HG02885 (cell line): ENCODE measurements at regions not wholly inside any gene's neighbourhood (a gene's known extent, or its start where the extent isn't known, plus 50 kb on each side); places are given as distances from the start of the nearest gene placed in this dataset.

ENCODE experiments used
- ATAC-seq: cut with Tn5 transposase; IDR thresholded peaks from one replicate; pipeline ENCODE4 v1.9.1; 2021; ENCODE audit warnings: mild to moderate bottlenecking; ENCODE audit not compliant: unreplicated experiment, poor library complexity

- no peak for ATAC-seq
Observed at GRCh38 chr18:65567372-65567771, 183.4 kb upstream of the CDH7 start.

DNA sequence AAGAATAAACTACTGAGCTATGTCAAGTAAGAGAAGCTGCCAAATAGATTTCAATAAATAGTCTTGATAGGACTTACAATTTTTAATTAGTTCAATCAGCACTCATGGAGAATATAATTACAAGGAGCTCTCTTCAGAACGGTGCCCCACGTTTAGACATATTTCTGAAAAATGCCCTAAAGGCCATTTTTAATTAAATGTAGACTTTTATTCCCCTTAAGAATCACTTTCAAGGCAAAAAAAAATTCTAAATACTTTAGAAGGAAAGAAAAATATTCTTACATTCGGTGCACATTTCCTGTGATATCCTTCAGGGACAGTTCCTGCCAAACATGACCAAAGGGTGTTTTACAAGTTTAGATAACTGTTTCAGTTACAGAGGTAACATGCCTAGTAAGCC, 202.5 kb upstream of the CDH7 start:
- no peak for ATAC-seq

- ATAC-seq: no peak
Observed at GRCh38 chr18:65547046-65547445, 203.8 kb upstream of the CDH7 start.

GRCh38 chr18:65544701-65545100, 206.1 kb upstream of the CDH7 start:
- ATAC-seq: no peak

- ATAC-seq: no peak
Observed at GRCh38 chr18:65527879-65528633, 222.8 kb upstream of the CDH7 start.

- ATAC-seq: no peak
Observed at GRCh38 chr18:65526099-65526498, 224.7 kb upstream of the CDH7 start.

DNA sequence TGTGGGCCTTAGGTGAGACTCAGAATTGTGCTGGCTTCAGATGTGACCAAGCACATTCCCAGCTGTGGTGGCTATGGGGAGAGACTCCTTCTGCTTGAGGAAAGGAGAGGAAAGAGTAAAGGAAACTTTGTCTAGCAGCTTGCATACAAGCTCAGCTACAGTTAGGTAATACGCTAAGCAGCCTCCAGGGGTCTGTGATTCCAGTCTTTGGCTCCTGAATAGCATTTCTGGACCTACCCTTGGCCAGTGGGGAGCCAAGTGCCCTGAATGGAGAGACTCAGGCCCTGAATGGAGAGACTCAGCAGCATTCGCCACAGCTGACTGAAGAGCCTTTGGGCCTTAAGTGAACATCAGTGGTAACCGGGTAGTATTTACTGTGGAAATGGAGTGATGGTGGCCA, 227.4 kb upstream of the CDH7 start:
- ATAC-seq: no peak

GRCh38 chr18:65522907-65523306, 227.9 kb upstream of the CDH7 start:
- ATAC-seq: no peak

DNA sequence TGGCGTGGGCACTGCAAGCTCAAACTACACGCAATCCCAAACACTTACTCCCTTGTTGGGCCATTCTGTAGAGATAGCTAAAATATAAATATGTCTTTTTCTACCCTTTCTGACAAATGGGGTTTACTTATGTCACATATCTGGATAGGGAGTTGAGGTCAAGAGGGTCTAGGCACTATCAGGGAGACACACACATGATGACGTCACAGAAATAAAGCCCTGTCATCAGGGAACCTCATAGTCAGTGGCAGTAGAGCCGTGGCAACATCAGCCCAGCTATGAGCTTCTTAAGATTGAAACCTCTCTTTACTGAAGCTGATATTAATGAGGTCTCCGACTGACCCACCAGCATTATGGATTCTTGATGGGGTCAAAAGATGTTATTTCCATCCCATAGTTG, 234.6 kb upstream of the CDH7 start:
- ATAC-seq: no peak

- ATAC-seq: no peak
Observed at GRCh38 chr18:65498605-65499004, 252.2 kb upstream of the CDH7 start.

DNA sequence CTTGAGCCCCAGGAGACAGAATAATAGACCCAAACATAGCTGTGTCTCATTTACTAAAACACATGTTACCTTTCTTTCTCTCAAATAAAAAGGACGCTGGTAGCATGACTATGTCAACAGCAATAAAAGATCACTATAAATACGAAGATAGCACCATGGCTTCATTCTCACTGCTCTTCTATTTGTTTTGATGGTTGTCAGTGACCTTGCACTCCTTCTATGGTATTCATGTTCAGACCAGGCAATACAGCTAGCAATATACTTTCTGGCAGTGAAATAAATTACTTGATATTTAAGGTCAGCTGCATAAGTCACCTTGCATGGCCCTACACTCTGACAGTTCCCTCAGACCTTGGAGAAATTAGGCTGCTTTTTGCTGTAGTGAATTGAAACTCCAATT, 263.2 kb upstream of the CDH7 start:
- no peak for ATAC-seq

DNA sequence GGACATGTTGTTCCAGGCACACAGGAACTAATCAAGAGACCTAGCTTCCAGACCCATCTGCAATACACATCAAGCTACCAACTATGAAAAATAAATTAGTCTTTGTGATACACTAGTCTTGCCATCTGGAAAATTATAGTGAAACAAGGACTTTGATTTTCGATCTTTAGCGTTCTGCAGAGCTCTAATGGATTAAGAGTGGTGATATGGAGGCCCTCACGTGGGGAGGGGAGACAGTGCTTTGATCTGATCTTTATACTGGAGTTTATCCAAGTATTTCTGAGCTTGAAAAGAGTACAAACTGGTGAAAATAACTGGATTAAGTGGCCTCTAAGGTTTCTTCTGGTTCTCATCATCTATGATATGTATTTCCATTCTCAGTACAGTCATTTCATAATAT, 273.4 kb upstream of the CDH7 start:
- no peak for ATAC-seq

GRCh38 chr18:65468881-65469280, 281.9 kb upstream of the CDH7 start:
- ATAC-seq: no peak

DNA sequence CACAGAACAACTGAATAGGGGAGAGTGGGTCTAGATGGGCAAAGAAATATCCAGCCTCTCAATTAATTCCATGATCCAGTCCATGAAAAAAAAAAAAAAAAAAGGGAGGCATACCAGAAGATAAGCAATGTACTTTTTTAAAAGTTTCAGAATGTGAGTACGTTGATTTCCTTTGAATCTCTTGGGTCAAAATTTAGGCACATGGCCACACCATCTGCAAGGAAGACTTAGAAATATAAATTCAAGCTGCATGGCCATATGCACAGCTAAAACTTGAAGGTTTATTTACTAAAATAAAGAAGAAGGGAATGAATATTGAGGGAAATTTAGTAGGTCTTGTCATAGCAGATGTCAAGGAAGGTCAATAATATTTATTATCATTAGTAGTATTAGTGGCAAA, 286.5 kb upstream of the CDH7 start:
- no peak for ATAC-seq

DNA sequence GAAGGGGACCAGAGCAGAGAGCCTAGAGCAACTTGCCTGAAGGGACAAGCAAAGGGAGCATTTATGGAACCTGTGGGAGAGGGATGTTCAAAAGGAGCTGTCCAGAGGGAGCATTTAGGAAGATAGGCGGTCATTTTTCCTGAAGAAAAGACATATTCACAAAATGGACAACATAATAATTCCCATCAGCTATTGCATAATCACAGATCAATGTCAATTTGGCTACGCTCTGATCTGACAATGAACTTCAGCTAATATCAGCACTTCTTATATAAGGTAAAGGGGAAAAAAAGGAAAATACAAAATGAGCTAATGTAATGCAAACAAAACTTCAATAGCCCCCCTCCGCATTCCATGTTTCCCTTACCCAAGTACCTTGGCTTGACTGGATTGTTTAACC, 291.1 kb upstream of the CDH7 start:
- ATAC-seq: no peak

- no peak for ATAC-seq
Observed at GRCh38 chr18:65458871-65459270, 291.9 kb upstream of the CDH7 start.

- no peak for ATAC-seq
Observed at GRCh38 chr18:65439188-65439587, 311.6 kb upstream of the CDH7 start.

DNA sequence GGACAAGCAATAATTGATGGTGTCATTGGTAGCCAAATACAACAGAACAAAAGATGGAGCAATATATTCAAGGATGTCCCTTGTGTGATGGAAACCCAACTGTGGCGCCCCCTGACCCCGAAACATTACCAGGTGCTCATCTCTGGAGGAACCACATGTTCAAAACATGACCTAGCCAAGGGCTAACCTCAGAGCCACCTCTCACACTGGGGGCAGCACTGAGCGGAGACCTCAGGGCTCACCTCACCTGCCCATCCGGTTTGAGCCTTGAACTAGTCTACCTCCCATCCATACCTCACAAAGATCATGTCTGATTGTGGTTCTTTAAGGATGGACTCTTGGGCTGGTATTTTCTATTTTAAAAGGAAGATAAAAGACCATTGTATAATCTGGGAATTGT, 314.4 kb upstream of the CDH7 start:
- no peak for ATAC-seq

GRCh38 chr18:65435534-65435933, 315.3 kb upstream of the CDH7 start:
- no peak for ATAC-seq

GRCh38 chr18:65429601-65430000, 321.2 kb upstream of the CDH7 start:
- ATAC-seq: no peak

GRCh38 chr18:65425366-65425765, 325.4 kb upstream of the CDH7 start:
- ATAC-seq: no peak

DNA sequence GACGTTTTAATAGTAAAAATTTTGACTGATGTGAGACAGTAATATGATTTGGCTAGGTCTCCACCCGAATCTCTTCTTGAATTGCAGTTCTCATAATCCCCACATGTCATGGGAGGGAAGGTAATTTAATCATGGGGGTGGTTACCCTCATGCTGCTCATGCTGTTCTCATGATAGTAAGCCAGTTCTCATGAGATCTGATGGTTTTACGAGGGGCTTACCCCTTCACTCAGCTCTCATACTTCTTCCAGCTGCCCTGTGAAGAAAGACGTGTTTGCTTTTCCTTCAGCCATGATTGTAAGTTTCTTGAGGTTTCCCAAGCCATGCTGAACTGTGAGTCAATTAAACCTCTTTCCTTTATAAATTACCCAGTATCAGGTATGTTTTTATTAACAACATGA, 327.0 kb upstream of the CDH7 start:
- ATAC-seq: no peak
